ENCODE measurements at regions not wholly inside any gene's neighbourhood (a gene's known extent, or its start where the extent isn't known, plus 50 kb on each side); places are given as distances from the start of the nearest gene placed in this dataset.

DNA sequence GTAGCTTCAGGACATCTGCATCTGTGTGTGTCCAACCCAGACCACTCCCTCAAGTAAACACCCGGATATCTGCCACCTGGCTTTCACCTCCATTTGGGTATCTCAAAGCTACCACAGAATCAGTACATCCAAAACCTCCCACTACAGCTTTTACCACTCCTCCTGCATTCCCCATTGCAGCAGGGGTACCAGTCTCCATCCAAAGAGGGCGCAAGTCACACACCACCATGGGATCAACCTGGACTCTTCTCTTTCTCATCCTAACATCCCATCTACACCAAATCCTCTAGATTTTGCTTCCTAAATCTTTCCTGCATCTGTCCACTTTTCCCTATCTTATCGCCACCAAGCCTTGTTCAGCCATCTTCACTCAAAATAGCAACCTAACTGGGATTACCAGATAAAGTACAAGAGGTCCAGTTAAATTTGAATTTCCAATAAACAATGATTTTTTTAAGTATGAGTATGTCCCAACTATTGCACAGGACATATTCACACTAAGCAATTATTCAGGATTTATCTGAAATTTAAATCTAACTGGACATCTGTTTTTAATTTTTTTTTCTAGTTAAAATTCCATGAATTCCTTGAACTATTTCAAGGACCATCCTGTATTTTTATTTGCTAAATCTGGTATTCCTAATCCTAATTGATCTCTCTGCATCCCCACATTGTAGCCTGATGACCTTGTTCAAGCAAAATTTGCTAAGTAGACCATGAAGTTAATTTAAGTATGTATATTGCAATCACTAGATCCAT is 164.3 kb upstream of the MLN start:
- no peak for DNase-seq

DNA sequence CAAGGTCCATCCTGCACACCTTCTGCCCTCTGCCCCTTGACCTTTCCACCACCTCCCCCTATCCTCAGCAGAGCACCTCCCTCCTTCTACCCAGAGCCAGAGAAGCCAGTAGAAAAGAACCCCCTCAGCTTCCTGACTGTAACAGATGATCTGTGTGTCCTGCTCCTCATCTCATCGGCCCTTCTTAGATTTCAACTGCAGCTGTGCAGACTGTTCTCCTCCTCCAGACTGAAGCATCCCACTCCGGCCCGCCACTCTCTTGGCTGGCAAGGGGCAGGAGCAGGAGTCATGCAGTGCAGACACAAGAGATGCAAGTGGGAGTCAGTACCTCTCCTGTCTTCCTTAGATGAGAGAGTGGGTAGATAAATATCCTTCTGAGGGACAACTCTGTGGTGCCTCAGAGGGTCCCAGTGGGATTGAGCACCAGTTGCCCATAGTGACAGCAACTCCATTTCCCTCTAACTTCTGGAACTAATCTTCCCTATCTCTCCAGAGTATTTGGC is 163.5 kb upstream of the MLN start:
- DNase-seq, result no peak

- no peak for DNase-seq
Observed at GRCh38 chr6:33966536-33966935, 162.7 kb upstream of the MLN start.

DNA sequence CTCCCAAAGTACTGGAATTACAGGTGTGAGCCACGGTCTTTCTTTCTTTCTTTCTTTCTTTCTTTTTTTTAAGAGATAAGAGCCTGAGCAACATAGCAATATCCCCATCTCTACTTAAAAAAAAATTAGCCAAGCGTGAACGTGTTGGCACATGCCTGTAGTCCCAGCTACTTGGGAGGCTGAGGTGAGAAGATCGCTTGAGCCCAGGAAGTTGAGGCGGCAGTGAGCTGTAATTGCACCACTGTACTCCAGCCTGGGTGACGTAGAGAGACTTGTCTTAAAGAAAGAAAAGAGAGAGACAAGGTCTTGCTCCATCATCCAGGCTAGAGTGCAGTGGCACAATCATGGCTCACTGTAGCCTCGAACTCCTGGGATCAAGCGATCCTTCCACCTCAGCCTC is 162.0 kb upstream of the MLN start:
- DNase-seq, result no peak

DNA sequence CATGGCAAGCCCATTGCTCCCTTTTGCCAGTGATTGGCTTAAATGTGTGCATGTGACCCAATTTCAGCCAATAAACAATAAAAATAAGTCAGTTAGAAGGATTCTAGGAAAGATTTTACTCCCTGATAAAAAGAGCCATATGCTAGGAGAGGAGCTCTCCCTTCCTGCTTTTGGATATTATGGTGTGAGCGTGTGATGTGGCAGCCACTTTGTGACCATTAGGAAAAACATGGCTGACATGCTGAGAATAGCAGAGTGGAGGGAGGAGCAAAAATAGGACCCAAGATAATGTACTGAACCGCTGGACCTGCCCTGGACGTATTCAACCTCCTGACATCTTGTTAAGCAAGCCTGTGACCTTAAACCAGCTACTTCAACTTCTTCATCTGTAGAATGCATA is 160.6 kb upstream of the MLN start:
- DNase-seq, result no peak

DNA sequence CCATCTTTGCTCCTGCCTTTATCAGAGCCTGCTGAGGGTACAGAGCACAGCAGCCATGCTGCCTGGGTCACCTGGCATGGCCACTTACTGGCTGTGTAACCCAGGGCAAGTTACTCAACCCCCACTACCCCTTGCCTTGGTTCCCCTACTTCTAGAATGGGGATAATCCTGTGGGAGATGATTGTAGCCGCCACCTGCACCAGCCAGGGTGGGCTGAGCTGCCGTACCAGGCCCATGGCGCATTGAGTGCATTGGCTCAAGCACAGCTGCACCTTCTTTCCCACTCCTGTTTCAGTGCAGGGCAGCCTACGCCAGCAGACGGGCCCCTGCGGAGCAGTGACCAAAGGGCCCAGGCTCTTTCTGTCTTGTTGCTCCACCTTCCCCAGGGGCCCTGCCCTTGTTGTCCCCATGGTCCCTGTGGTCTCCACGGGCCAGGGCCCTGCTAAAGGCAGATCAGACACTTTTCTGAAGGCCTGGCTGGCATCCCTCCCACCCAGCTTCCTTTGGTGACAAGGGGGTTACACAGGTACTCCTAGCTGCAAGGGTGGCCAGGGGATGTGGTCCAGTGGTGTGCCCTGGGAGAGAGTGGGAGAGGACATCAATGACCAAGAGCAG is 159.4 kb upstream of the MLN start:
- DNase-seq, result no peak

- DNase-seq, result no peak
Observed at GRCh38 chr6:33962246-33963027, 158.6 kb upstream of the MLN start.

DNA sequence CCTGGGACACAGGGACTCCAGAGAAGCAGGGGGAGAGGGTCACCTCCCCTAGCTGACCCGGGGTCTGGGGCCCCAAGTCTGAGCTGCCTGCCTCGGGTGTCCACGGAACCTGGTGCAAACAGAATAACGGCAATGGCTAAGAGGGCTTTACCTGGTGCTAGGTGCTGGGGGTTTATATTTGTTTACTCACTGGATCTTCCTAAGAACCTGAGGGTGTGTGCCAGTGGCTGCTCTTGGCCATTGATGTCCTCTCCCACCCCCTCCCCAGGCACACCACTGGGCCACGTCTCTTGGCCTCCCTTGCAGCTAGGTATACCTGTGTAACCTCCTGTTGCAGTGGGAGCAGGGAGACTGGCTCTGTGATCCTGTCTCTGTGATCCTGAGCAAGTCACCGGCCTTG is 157.9 kb upstream of the MLN start:
- DNase-seq, result no peak

- no peak for DNase-seq
Observed at GRCh38 chr6:33960345-33961313, 156.8 kb upstream of the MLN start.

DNA sequence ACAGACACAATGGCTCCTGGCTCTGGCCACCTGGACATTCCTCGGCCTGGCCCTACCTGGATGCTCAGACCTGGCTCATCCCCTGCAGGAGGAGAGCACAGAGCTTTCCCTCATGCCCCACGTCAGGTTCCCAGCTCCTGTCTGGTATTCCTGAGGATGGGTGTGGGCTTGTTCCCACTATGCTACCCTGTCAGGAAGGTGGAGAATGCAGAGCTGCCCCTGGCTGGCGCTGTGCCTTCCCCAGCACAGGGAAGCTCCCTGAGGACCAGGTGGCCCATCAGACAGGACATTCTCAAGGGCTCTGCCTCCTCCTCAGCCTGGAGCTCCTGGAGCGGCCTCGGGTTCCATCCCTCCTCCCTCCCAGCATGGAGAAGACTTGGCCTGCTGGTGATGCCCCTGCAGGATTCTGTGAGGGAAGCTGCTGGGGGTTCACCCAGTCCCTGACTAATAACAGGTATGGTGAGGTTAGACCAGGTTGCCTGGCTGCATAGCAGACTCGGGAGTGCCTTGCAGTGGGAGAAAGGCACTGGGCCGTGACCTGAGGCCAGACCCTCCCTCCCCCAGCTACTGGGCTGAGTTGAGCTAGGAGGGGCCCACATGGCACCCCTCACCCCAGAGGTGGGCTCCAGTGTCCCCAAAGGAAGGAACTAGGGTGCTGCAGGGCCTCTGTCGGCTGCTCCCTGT is 156.0 kb upstream of the MLN start:
- no peak for DNase-seq

DNA sequence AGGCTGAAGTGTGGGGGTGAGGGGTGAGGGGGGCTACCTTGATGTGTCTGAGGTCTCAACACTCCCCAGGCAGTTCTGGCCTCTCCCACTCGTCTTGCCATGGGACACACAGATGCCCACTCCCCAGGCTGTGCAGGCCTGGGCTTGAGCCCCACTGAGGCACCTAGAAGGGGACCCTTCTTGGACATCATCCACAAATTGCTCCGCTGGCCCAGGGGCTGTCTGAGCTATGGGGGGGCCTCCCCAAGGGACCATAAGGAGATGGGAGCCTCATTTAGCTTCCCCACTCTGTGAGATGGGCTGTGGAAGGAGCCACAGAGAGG is 155.5 kb upstream of the MLN start:
- no peak for DNase-seq

DNA sequence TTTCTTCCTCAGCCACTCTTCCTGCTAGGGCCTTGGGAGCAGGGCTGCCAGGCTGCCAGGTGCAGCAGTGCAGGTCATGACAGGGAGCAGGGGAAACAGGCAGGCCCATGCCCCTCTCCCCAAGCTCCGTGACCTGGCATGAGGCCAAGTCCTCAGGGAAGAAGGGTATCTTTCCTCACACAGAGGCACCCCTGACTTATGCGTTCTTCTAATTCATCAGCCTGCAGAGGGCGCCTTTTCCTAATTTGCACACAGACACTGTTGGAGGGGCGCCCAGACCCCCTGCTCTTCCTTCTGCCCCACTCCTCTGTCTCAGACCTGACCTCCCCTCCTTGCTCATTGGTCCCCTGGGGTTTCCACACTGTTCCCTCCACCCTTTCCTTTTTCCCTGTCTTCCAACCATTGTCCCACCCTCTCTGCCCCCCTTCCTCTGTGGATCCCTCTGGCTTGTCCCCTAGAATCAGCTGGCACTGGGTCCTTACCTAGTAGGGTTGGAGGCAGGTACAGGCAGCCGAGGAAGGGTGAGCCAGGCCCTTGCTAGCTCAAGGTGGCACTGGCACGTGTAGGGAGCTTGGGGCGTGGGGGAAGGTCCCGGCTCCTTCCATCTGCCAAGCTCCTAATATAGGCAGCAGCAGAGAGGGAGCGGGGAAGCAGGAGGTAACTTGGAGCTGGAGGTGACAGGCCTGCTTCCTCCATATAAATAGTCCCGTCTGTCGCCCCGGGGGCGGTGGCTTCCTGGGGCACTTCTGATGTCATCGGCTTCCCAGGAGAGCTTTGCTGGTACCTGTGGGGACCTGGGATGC is 154.9 kb upstream of the MLN start:
- no peak for DNase-seq

- DNase-seq, result no peak
Observed at GRCh38 chr6:33957892-33958525, 154.2 kb upstream of the MLN start.

DNA sequence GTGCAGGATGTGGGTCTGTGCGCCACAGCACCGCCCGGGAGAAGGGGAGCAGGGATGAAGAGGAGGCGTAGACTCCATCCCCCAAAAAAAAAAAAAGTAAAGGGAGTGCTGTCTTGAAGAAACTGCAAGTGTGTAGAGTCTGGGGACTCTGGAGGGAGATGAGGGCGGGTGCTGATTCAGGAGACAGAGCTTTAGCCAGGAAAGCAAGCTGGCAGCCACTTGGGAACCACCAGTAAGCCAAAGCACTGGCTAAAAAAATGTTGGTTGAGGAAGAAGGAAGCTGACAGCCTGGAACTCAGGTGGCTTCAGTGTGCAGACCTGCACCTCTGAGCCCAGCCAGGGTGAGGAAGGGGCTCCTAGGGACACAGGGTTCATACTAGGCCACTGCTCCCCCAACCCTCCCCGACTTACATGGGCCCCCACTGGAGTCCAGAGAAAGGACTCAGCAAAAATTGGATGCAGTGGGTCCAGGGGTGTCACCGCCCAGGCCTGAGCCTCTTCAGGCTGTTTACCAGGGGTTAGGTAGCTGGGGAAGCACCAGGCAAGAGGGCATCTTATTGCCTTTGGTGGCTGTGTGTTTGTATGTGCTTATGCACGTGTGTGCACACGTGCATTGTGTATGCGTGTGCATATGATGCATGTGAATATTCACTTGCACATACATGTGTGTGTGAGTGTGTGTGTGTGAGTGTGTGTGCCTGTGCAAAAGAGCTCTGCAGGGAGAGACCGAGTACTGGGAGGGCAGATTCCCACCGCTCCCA is 153.5 kb upstream of the MLN start:
- no peak for DNase-seq

GRCh38 chr6:33956206-33956605 is 152.4 kb upstream of the MLN start:
- DNase-seq, result no peak

- DNase-seq, result no peak
Observed at GRCh38 chr6:33955566-33955965, 151.8 kb upstream of the MLN start.

DNA sequence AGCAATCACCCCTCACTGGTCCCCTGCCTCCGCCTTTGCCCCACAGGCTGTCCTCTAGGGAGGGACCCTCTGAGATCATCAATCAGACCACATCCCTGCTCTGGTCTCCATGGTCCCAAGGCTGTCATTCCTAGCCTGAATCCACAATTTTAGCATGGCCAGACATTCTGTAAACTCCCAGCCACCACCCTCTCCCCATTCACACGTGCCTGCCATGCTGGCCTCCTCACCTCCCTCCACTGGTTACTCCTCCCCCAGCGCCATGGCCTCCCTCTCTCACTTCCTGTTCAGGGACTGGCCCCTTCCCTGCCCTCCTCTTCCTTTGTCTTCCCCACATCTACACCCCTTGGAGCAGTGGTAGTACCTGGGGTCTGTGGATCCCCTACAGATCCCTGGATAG is 150.7 kb upstream of the MLN start:
- DNase-seq, result no peak

DNA sequence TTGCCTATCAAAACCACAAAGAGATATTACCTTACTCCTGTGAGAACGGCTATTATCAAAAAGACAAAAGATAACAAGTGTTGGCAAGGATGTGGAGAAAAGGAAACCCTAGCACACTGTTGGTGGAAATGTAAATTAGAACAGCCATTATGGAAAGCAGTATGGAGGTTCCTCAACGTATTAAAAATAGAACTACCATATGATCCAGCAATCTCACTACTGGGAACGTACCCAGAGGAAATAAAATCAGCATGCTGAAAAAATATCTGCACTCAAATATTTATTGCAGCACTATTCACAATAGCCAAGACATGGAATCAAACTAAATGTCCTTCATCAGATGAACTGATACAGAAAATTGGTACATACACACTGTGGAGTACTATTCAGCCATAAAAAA is 149.4 kb upstream of the MLN start:
- no peak for DNase-seq

- DNase-seq, result no peak
Observed at GRCh38 chr6:33952016-33952415, 148.2 kb upstream of the MLN start.

Measured in SW 1271 (cell line).